Keratinocyte (primary cell): ENCODE measurements at regions not wholly inside any gene's neighbourhood (a gene's known extent, or its start where the extent isn't known, plus 50 kb on each side); places are given as distances from the start of the nearest gene placed in this dataset.

Experiments
- CTCF ChIP-seq, 3 experiments: IDR thresholded peaks in 1 of 3; conservative IDR thresholded peaks in 1 of 3; optimal IDR thresholded peaks in 1 of 3; 2 replicates in 2 of 3; 3 replicates in 1 of 3; pipeline versions ENCODE3 to v1.5.1; 2011; ENCODE audit warnings: low read length in 3 of 3, mild to moderate bottlenecking in 3 of 3, moderate library complexity in 2 of 3, control low read depth in 1 of 3, inconsistent platforms in 1 of 3; ENCODE audit not compliant: insufficient read depth in 2 of 3; ENCODE audit errors: extremely low read depth in 1 of 3
- EZH2 ChIP-seq: IDR thresholded peaks from one replicate; pipeline ENCODE4 v1.6.1; 2012; ENCODE audit warnings: inconsistent platforms, mild to moderate bottlenecking, low read length, moderate library complexity

GRCh38 chr11:50178737-50179136 lies 146.1 kb downstream of the OR4C45 start:
- TF ChIP-seq CTCF (optimal IDR thresholded peaks at IDR 0.05 in 1 of 3, IDR thresholded peaks at IDR 0.05 in 1 of 3, conservative IDR thresholded peaks at IDR 0.05 in 1 of 3; ENCODE audit: extremely low read depth in 1 of 3, insufficient read depth in 2 of 3, low read length in 3 of 3) = no peak
- TF ChIP-seq EZH2 = no peak
